HEK293 (cell line): ENCODE measurements at regions not wholly inside any gene's neighbourhood (a gene's known extent, or its start where the extent isn't known, plus 50 kb on each side); places are given as distances from the start of the nearest gene placed in this dataset.

Experiments
- CTCF ChIA-PET: fragments of 350-600 bp; formaldehyde crosslinking; extraction: SDS; loops from one replicate; lab custom pipeline; 2021; ENCODE audit warnings: antibody characterized with exemption; lab: Yijun Ruan, JAX
- POLR2A ChIA-PET: fragments of 300-600 bp; formaldehyde crosslinking; extraction: SDS; loops from one replicate; lab custom pipeline; 2020; ENCODE audit warnings: antibody characterized with exemption, inconsistent platforms; lab: Yijun Ruan, JAX
- H3K27ac ChIP-seq: fragments of 200-500 bp; sonication (Bioruptor generic); 2 replicates; pipeline ENCODE4 v1.5.1; 2014; ENCODE audit warnings: low read depth, low read length, control low read depth, inconsistent platforms; ENCODE audit errors: extremely low read depth
- H3K36me3 ChIP-seq, 2 experiments: fragments of 200-500 bp in 1 of 2; sonication (Bioruptor generic) in 1 of 2; 1 replicate in 1 of 2; 2 replicates in 1 of 2; pipeline ENCODE4 v1.5.1; 2014 to 2017; ENCODE audit warnings: inconsistent platforms in 2 of 2, low read length in 2 of 2; ENCODE audit not compliant: control insufficient read depth in 2 of 2, insufficient read depth in 1 of 2
- H3K4me1 ChIP-seq: fragments of 200-500 bp; sonication (Bioruptor generic); 2 replicates; pipeline ENCODE4 v1.5.1; 2014; ENCODE audit warnings: mild to moderate bottlenecking, low read length, inconsistent platforms; ENCODE audit not compliant: control insufficient read depth, insufficient read depth
- H3K4me3 ChIP-seq: 2 replicates; pipeline ENCODE4 v1.5.1; 2011; ENCODE audit warnings: low read depth, mild to moderate bottlenecking, control low read depth, low read length, moderate library complexity
- H3K9me3 ChIP-seq: fragments of 200-500 bp; sonication (Bioruptor generic); 2 replicates; pipeline ENCODE4 v1.5.1; 2014; ENCODE audit warnings: low read depth, low read length, inconsistent platforms; ENCODE audit not compliant: control insufficient read depth, insufficient read depth
- MYNN ChIP-seq: fragments of 450-650 bp; formaldehyde crosslinking; IDR thresholded peaks from 2 replicates; pipeline ENCODE4 v1.5.1; 2016; ENCODE audit warnings: missing biosample characterization, missing genetic modification characterization, borderline replicate concordance
- ZNF157 ChIP-seq: fragments of 450-650 bp; formaldehyde crosslinking; IDR thresholded peaks from 2 replicates; pipeline ENCODE4 v1.5.1; 2016; ENCODE audit warnings: missing biosample characterization, missing genetic modification characterization
- ZNF184 ChIP-seq: fragments of 450-650 bp; IDR thresholded peaks from 2 replicates; pipeline ENCODE4 v1.5.1; 2018; ENCODE audit warnings: missing biosample characterization, mild to moderate bottlenecking, missing genetic modification characterization
- ZNF223 ChIP-seq: fragments of 450-650 bp; formaldehyde crosslinking; IDR thresholded peaks from 2 replicates; pipeline ENCODE4 v1.5.1; 2016; ENCODE audit warnings: missing biosample characterization, missing genetic modification characterization
- ZNF37A ChIP-seq: fragments of 450-650 bp; IDR thresholded peaks from 2 replicates; pipeline ENCODE4 v1.5.1; 2018; ENCODE audit warnings: missing biosample characterization, missing genetic modification characterization
- ZNF423 ChIP-seq: fragments of 450-650 bp; formaldehyde crosslinking; IDR thresholded peaks from 2 replicates; pipeline ENCODE4 v1.5.1; 2016; ENCODE audit warnings: missing biosample characterization, missing genetic modification characterization
- ZNF433 ChIP-seq: fragments of 450-650 bp; formaldehyde crosslinking; IDR thresholded peaks from 2 replicates; pipeline ENCODE4 v1.5.1; 2016; ENCODE audit warnings: missing biosample characterization, missing genetic modification characterization, low read depth
- ZNF621 ChIP-seq: fragments of 450-650 bp; formaldehyde crosslinking; IDR thresholded peaks from 2 replicates; pipeline ENCODE4 v1.5.1; 2017; ENCODE audit warnings: missing biosample characterization, missing genetic modification characterization
- ZNF707 ChIP-seq: fragments of 450-650 bp; formaldehyde crosslinking; IDR thresholded peaks from 2 replicates; pipeline ENCODE4 v1.5.1; 2016; ENCODE audit warnings: missing biosample characterization, missing genetic modification characterization
- ZNF76 ChIP-seq: fragments of 450-650 bp; formaldehyde crosslinking; IDR thresholded peaks from 2 replicates; pipeline ENCODE4; 2016; ENCODE audit warnings: low read depth, missing biosample characterization, missing genetic modification characterization, borderline replicate concordance
- TF ChIP-seq, protein P1 (sequence below): fragments of 450-650 bp; IDR thresholded peaks from 2 replicates; pipeline ENCODE4 v1.5.1; 2018; ENCODE audit warnings: missing biosample characterization, missing genetic modification characterization
- TF ChIP-seq, protein P2 (sequence below): fragments of 450-650 bp; formaldehyde crosslinking; IDR thresholded peaks from 2 replicates; pipeline ENCODE4 v1.5.1; 2016; ENCODE audit warnings: missing biosample characterization, missing genetic modification characterization, low read depth
- TF ChIP-seq, protein P3 (sequence below): fragments of 450-650 bp; formaldehyde crosslinking; IDR thresholded peaks from 2 replicates; pipeline ENCODE4 v1.5.1; 2016; ENCODE audit warnings: missing biosample characterization, missing genetic modification characterization, borderline replicate concordance
- TF ChIP-seq, protein P4 (sequence below): fragments of 450-650 bp; formaldehyde crosslinking; IDR thresholded peaks from 2 replicates; pipeline ENCODE4 v1.5.1; 2016; ENCODE audit warnings: missing biosample characterization, missing genetic modification characterization
- TF ChIP-seq, protein P5 (sequence below): sonication (generic); formaldehyde crosslinking; IDR thresholded peaks from 2 replicates; pipeline ENCODE4 v1.8.1; 2022; ENCODE audit warnings: mild to moderate bottlenecking, moderate library complexity, missing genetic modification reagents
- TF ChIP-seq, protein P6 (sequence below): fragments of 450-650 bp; formaldehyde crosslinking; IDR thresholded peaks from 2 replicates; pipeline ENCODE4 v1.5.0; 2017; ENCODE audit warnings: missing biosample characterization, missing genetic modification characterization, borderline replicate concordance

DNA sequence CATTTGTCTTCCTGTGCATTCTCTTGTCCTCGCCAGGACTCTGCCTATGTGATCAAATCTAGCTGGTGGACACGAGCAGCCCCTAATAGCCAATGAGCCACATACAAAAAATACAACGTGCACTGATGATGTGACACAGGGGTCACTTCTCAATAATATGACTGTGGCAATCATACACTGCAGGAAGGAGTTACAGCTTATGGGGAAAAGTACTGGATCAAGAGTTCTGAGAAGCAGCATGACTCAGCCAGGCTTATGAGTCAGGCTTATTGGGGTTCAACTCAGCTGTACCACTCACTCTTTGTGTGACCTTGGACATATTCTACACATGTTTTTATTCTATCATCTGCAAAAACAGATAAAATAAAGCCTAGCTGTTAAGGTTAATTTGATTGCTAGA lies 889.4 kb upstream of the TENM4 start:
- Histone ChIP-seq H3K4me1 (no peaks in the 10 kb centered on the region), H3K4me3 (no peak overlapping the region), H3K27ac (no peak overlapping the region), H3K36me3 (no peaks in the 10 kb centered on the region), H3K9me3 (no peaks in the 10 kb centered on the region)
- TF ChIP-seq ZNF423 (tag by site-specific recombination), result no peak
- TF ChIP-seq ZNF184 (tag by site-specific recombination), result no peak
- no peak for TF ChIP-seq MYNN (tag by site-specific recombination)
- TF ChIP-seq, protein P1, sequence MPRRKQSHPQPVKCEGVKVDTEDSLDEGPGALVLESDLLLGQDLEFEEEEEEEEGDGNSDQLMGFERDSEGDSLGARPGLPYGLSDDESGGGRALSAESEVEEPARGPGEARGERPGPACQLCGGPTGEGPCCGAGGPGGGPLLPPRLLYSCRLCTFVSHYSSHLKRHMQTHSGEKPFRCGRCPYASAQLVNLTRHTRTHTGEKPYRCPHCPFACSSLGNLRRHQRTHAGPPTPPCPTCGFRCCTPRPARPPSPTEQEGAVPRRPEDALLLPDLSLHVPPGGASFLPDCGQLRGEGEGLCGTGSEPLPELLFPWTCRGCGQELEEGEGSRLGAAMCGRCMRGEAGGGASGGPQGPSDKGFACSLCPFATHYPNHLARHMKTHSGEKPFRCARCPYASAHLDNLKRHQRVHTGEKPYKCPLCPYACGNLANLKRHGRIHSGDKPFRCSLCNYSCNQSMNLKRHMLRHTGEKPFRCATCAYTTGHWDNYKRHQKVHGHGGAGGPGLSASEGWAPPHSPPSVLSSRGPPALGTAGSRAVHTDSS (tag by site-specific recombination), result no peak
- TF ChIP-seq, protein P2, sequence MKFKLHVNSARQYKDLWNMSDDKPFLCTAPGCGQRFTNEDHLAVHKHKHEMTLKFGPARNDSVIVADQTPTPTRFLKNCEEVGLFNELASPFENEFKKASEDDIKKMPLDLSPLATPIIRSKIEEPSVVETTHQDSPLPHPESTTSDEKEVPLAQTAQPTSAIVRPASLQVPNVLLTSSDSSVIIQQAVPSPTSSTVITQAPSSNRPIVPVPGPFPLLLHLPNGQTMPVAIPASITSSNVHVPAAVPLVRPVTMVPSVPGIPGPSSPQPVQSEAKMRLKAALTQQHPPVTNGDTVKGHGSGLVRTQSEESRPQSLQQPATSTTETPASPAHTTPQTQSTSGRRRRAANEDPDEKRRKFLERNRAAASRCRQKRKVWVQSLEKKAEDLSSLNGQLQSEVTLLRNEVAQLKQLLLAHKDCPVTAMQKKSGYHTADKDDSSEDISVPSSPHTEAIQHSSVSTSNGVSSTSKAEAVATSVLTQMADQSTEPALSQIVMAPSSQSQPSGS (tag by site-specific recombination), result no peak
- TF ChIP-seq ZNF621, result no peak
- TF ChIP-seq, protein P3, sequence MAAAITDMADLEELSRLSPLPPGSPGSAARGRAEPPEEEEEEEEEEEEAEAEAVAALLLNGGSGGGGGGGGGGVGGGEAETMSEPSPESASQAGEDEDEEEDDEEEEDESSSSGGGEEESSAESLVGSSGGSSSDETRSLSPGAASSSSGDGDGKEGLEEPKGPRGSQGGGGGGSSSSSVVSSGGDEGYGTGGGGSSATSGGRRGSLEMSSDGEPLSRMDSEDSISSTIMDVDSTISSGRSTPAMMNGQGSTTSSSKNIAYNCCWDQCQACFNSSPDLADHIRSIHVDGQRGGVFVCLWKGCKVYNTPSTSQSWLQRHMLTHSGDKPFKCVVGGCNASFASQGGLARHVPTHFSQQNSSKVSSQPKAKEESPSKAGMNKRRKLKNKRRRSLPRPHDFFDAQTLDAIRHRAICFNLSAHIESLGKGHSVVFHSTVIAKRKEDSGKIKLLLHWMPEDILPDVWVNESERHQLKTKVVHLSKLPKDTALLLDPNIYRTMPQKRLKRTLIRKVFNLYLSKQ (tag by site-specific recombination), result no peak
- no peak for TF ChIP-seq ZNF157 (tag by site-specific recombination)
- TF ChIP-seq ZNF223 (tag by site-specific recombination), result no peak
- TF ChIP-seq, protein P4, sequence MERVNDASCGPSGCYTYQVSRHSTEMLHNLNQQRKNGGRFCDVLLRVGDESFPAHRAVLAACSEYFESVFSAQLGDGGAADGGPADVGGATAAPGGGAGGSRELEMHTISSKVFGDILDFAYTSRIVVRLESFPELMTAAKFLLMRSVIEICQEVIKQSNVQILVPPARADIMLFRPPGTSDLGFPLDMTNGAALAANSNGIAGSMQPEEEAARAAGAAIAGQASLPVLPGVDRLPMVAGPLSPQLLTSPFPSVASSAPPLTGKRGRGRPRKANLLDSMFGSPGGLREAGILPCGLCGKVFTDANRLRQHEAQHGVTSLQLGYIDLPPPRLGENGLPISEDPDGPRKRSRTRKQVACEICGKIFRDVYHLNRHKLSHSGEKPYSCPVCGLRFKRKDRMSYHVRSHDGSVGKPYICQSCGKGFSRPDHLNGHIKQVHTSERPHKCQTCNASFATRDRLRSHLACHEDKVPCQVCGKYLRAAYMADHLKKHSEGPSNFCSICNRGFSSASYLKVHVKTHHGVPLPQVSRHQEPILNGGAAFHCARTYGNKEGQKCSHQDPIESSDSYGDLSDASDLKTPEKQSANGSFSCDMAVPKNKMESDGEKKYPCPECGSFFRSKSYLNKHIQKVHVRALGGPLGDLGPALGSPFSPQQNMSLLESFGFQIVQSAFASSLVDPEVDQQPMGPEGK (tag by site-specific recombination), result no peak
- no peak for TF ChIP-seq ZNF433
- TF ChIP-seq, protein P5, sequence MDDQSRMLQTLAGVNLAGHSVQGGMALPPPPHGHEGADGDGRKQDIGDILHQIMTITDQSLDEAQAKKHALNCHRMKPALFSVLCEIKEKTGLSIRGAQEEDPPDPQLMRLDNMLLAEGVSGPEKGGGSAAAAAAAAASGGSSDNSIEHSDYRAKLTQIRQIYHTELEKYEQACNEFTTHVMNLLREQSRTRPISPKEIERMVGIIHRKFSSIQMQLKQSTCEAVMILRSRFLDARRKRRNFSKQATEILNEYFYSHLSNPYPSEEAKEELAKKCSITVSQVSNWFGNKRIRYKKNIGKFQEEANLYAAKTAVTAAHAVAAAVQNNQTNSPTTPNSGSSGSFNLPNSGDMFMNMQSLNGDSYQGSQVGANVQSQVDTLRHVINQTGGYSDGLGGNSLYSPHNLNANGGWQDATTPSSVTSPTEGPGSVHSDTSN (CRISPR knock-in tag), result no peak
- TF ChIP-seq ZNF37A (tag by site-specific recombination), result no peak
- TF ChIP-seq, protein P6, sequence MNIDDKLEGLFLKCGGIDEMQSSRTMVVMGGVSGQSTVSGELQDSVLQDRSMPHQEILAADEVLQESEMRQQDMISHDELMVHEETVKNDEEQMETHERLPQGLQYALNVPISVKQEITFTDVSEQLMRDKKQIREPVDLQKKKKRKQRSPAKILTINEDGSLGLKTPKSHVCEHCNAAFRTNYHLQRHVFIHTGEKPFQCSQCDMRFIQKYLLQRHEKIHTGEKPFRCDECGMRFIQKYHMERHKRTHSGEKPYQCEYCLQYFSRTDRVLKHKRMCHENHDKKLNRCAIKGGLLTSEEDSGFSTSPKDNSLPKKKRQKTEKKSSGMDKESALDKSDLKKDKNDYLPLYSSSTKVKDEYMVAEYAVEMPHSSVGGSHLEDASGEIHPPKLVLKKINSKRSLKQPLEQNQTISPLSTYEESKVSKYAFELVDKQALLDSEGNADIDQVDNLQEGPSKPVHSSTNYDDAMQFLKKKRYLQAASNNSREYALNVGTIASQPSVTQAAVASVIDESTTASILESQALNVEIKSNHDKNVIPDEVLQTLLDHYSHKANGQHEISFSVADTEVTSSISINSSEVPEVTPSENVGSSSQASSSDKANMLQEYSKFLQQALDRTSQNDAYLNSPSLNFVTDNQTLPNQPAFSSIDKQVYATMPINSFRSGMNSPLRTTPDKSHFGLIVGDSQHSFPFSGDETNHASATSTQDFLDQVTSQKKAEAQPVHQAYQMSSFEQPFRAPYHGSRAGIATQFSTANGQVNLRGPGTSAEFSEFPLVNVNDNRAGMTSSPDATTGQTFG (tag by site-specific recombination), result no peak
- no peak for TF ChIP-seq ZNF76 (tag by site-specific recombination)
- TF ChIP-seq ZNF707 (tag by site-specific recombination), result no peak
- ChIA-PET CTCF (no interaction called here), POLR2A (no interaction called here)
